DND-41 (cell line): ENCODE measurements at regions not wholly inside any gene's neighbourhood (a gene's known extent, or its start where the extent isn't known, plus 50 kb on each side); places are given as distances from the start of the nearest gene placed in this dataset.

Experiments used
- ATAC-seq: fragments of 200-7000 bp; cut with Tn5 transposase; 3 replicates; pipeline ENCODE4 v1.9.1; 2021; ENCODE audit warnings: low read depth; ENCODE audit not compliant: insufficient read depth
- DNase-seq: peaks from one replicate; pipeline ENCODE4 v3.0.0-alpha.2; 2020
- H2AFZ ChIP-seq: 2 replicates; pipeline ENCODE4 v1.6.0; 2012; ENCODE audit warnings: low read depth, low read length
- H3K27ac ChIP-seq: 2 replicates; pipeline ENCODE4 v1.5.1; 2012; ENCODE audit warnings: low read length, inconsistent platforms
- H3K27me3 ChIP-seq: fragments of 200-600 bp; sonication (generic); 2 replicates; pipeline ENCODE4 v1.6.0; 2012; ENCODE audit warnings: low read length, mild to moderate bottlenecking, inconsistent platforms; ENCODE audit not compliant: insufficient read depth, poor library complexity
- H3K36me3 ChIP-seq: 2 replicates; pipeline ENCODE4 v1.5.1; 2012; ENCODE audit warnings: low read length, inconsistent platforms; ENCODE audit not compliant: insufficient read depth
- H3K4me1 ChIP-seq: 2 replicates; pipeline ENCODE4 v1.5.1; 2012; ENCODE audit warnings: mild to moderate bottlenecking, low read length; ENCODE audit not compliant: insufficient read depth
- H3K4me2 ChIP-seq: 2 replicates; pipeline ENCODE4 v1.6.0; 2012; ENCODE audit warnings: mild to moderate bottlenecking, moderate library complexity, low read length, inconsistent platforms; ENCODE audit not compliant: insufficient read depth
- H3K4me3 ChIP-seq, 2 experiments: fragments of 200-600 bp in 1 of 2; shearing (Covaris generic) in 1 of 2; 2 replicates each; pipeline ENCODE4 v1.5.1; 2012 to 2016; ENCODE audit warnings: inconsistent platforms in 2 of 2, low read length in 2 of 2, mild to moderate bottlenecking in 2 of 2, low read depth in 1 of 2, moderate library complexity in 1 of 2
- H3K79me2 ChIP-seq: 2 replicates; pipeline ENCODE4 v1.6.0; 2012; ENCODE audit warnings: low read length, inconsistent platforms; ENCODE audit not compliant: insufficient read depth
- H3K9ac ChIP-seq: 2 replicates; pipeline ENCODE4 v1.6.0; 2012; ENCODE audit warnings: low read depth, mild to moderate bottlenecking, inconsistent platforms, low read length, moderate library complexity
- H3K9me3 ChIP-seq: 2 replicates; pipeline ENCODE4 v1.5.1; 2012; ENCODE audit warnings: low read length, moderate library complexity, mild to moderate bottlenecking, inconsistent platforms; ENCODE audit not compliant: insufficient read depth, severe bottlenecking
- H4K20me1 ChIP-seq: 2 replicates; pipeline ENCODE4 v1.6.0; 2012; ENCODE audit warnings: low read length; ENCODE audit not compliant: insufficient read depth
- EZH2 ChIP-seq: IDR thresholded peaks from 3 replicates; pipeline ENCODE4 v1.6.1; 2012; ENCODE audit warnings: borderline replicate concordance, low read depth, mild to moderate bottlenecking, moderate library complexity, low read length, inconsistent platforms; ENCODE audit not compliant: severe bottlenecking
- TF ChIP-seq, protein P1 (sequence below): IDR thresholded peaks from 2 replicates; pipeline ENCODE4 v1.5.1; 2012; ENCODE audit warnings: borderline replicate concordance, low read length, moderate library complexity, mild to moderate bottlenecking; ENCODE audit not compliant: poor library complexity, severe bottlenecking; ENCODE audit errors: extremely low read depth

GRCh38 chr3:34225821-34226366 is 427.5 kb downstream of the PDCD6IP start:
- H3K9ac ChIP-seq, result no peak overlapping the region
- H3K4me2 ChIP-seq, result no peak overlapping the region
- no peak for ATAC-seq
- no peaks in the 10 kb centered on the region for H4K20me1 ChIP-seq
- peak overlapping the region; percentile 3; the same call in 1 of the 2 replicates for H2AFZ ChIP-seq
- no peak overlapping the region for H3K4me3 ChIP-seq
- H3K79me2 ChIP-seq, result no peaks in the 10 kb centered on the region
- no peaks in the 10 kb centered on the region for H3K36me3 ChIP-seq
- no peak overlapping the region for H3K27ac ChIP-seq
- no peaks in the 10 kb centered on the region for H3K27me3 ChIP-seq
- no peaks in the 10 kb centered on the region for H3K4me1 ChIP-seq
- H3K9me3 ChIP-seq, result no peaks in the 10 kb centered on the region
- no peak for DNase-seq
- TF ChIP-seq, protein P1, sequence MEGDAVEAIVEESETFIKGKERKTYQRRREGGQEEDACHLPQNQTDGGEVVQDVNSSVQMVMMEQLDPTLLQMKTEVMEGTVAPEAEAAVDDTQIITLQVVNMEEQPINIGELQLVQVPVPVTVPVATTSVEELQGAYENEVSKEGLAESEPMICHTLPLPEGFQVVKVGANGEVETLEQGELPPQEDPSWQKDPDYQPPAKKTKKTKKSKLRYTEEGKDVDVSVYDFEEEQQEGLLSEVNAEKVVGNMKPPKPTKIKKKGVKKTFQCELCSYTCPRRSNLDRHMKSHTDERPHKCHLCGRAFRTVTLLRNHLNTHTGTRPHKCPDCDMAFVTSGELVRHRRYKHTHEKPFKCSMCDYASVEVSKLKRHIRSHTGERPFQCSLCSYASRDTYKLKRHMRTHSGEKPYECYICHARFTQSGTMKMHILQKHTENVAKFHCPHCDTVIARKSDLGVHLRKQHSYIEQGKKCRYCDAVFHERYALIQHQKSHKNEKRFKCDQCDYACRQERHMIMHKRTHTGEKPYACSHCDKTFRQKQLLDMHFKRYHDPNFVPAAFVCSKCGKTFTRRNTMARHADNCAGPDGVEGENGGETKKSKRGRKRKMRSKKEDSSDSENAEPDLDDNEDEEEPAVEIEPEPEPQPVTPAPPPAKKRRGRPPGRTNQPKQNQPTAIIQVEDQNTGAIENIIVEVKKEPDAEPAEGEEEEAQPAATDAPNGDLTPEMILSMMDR, result no peak
- TF ChIP-seq EZH2, result no peak

DNA sequence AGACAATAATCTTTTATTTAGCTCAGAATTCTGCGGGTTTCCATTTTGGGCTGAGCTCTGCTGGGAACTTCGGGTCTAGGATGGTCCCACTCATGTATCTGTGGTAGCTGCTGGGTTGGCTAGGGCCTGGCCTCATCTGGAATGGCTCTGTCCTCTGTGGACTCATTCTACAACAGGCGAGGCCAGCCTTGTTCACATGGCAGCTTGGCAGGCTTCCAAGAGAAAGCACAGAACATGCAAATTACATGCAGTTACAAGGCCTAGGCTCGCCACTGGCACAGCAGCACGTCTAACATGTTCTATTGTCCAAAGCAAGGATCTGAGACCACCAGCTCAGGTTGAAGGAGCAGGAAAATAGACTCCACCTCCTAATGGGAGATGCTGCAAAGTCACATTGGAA is 431.4 kb downstream of the PDCD6IP start:
- no peak overlapping the region for H3K9ac ChIP-seq
- H3K79me2 ChIP-seq, result no peaks in the 10 kb centered on the region
- H4K20me1 ChIP-seq, result no peaks in the 10 kb centered on the region
- H3K27ac ChIP-seq, result no peak overlapping the region
- DNase-seq (no peak), ATAC-seq (no peak)
- H3K36me3 ChIP-seq, result no peaks in the 10 kb centered on the region
- no peak for TF ChIP-seq EZH2
- TF ChIP-seq, protein P1, result no peak
- H3K4me3 ChIP-seq, result no peak overlapping the region
- H3K4me2 ChIP-seq, result no peak overlapping the region
- no peak overlapping the region for H2AFZ ChIP-seq
- no peaks in the 10 kb centered on the region for H3K4me1 ChIP-seq
- H3K9me3 ChIP-seq, result no peaks in the 10 kb centered on the region
- no peaks in the 10 kb centered on the region for H3K27me3 ChIP-seq

DNA sequence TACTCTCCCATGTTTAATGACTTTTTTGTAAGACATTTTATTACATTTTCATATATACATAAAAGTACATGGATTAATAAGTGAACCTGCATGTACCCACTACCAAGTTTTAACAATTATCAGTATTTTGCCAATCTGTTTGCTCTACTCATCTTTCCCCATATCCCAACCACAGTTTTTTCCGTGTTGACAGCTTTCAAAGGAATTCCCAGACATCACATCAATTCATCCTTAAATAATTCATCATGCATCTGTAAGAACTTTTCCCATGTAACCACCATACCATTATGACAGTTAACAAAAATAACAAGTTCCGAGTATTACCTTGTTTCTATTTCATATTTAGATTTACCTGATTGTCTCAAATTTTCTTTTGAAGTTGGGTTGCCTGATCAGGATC is 436.7 kb downstream of the PDCD6IP start:
- no peaks in the 10 kb centered on the region for H3K79me2 ChIP-seq
- ATAC-seq, result no peak

More for the DNA sequence above, 436.7 kb downstream of the PDCD6IP start:
- no peak for DNase-seq
- TF ChIP-seq, protein P1, result no peak
- no peak for TF ChIP-seq EZH2
- H3K36me3 ChIP-seq, result no peaks in the 10 kb centered on the region
- no peaks in the 10 kb centered on the region for H3K4me1 ChIP-seq
- H3K4me3 ChIP-seq, result no peak overlapping the region
- no peak overlapping the region for H3K9ac ChIP-seq
- no peaks in the 10 kb centered on the region for H3K27me3 ChIP-seq
- no peak overlapping the region for H3K4me2 ChIP-seq
- no peaks in the 10 kb centered on the region for H3K9me3 ChIP-seq
- H4K20me1 ChIP-seq, result no peaks in the 10 kb centered on the region
- H2AFZ ChIP-seq, result no peak overlapping the region
- no peak overlapping the region for H3K27ac ChIP-seq
